IMR-90 (cell line): ENCODE measurements at regions not wholly inside any gene's neighbourhood (a gene's known extent, or its start where the extent isn't known, plus 50 kb on each side); places are given as distances from the start of the nearest gene placed in this dataset.

ENCODE experiments used
- ATAC-seq: fragments of 200-7000 bp; cut with Tn5 transposase; 2 replicates; pipeline ENCODE4 v1.9.1; 2020; ENCODE audit warnings: low read depth, mild to moderate bottlenecking, moderate library complexity
- BruUV-seq: library from RNA; stranded (reverse); fragments of 400-500 nt; replicated peaks from 2 replicates; lab custom pipeline; 2021; lab: Mats Ljungman, UMichigan
- CTCF ChIA-PET: fragments of 300-600 bp; formaldehyde crosslinking; extraction: SDS; loops from one replicate; lab custom pipeline; 2021; ENCODE audit warnings: antibody characterized with exemption; lab: Yijun Ruan, JAX
- POLR2A ChIA-PET: fragments of 300-600 bp; sonication (Branson Sonifier 250); formaldehyde crosslinking; loops from one replicate; lab custom pipeline; 2022; ENCODE audit warnings: antibody characterized with exemption; ENCODE audit not compliant: unreplicated experiment; lab: Charles Lee
- DNase-seq: peaks from one replicate; pipeline ENCODE4 v3.0.0; 2013
- H2AFZ ChIP-seq: replicated peaks from 2 replicates; pipeline ENCODE3; 2013; ENCODE audit warnings: low read length, mild to moderate bottlenecking; ENCODE audit not compliant: poor library complexity
- H2AK5ac ChIP-seq: 2 replicates; pipeline ENCODE4 v1.6.1; 2013; ENCODE audit warnings: low read depth, low read length, inconsistent platforms
- H2AK9ac ChIP-seq: replicated peaks from 2 replicates; pipeline ENCODE3; 2013; ENCODE audit warnings: mild to moderate bottlenecking, low read depth, low read length, moderate library complexity; ENCODE audit not compliant: poor library complexity
- H2BK120ac ChIP-seq: 2 replicates; pipeline ENCODE4 v1.6.1; 2013; ENCODE audit warnings: low read depth, low read length, inconsistent platforms
- H2BK15ac ChIP-seq: 3 replicates; pipeline ENCODE4 v1.6.1; 2013; ENCODE audit warnings: low read depth, low read length, inconsistent platforms
- H2BK20ac ChIP-seq: 2 replicates; pipeline ENCODE4 v1.6.1; 2013; ENCODE audit warnings: low read depth, mild to moderate bottlenecking, inconsistent platforms, low read length, moderate library complexity
- H2BK5ac ChIP-seq: 2 replicates; pipeline ENCODE4 v1.6.1; 2013; ENCODE audit warnings: mild to moderate bottlenecking, low read depth, low read length, inconsistent platforms; ENCODE audit not compliant: poor library complexity, severe bottlenecking
- H3K14ac ChIP-seq: replicated peaks from 2 replicates; pipeline ENCODE4 v1.6.1; 2013; ENCODE audit warnings: low read depth, low read length, inconsistent platforms
- H3K18ac ChIP-seq: 2 replicates; pipeline ENCODE4 v1.6.1; 2013; ENCODE audit warnings: low read depth, low read length, control low read depth
- H3K23ac ChIP-seq: 2 replicates; pipeline ENCODE4 v1.6.1; 2013; ENCODE audit warnings: low read depth, low read length, inconsistent platforms
- H3K27ac ChIP-seq: 2 replicates; pipeline ENCODE4 v1.5.1; 2013; ENCODE audit warnings: mild to moderate bottlenecking, control low read depth, low read length; ENCODE audit not compliant: insufficient read depth
- H3K27me3 ChIP-seq: 2 replicates; pipeline ENCODE4 v1.6.1; 2013; ENCODE audit warnings: low read length; ENCODE audit not compliant: control insufficient read depth, insufficient read depth
- H3K36me3 ChIP-seq: 2 replicates; pipeline ENCODE4 v1.6.1; 2013; ENCODE audit warnings: low read length, mixed read lengths; ENCODE audit not compliant: control insufficient read depth, insufficient read depth
- H3K4ac ChIP-seq: 2 replicates; pipeline ENCODE4 v1.6.1; 2013; ENCODE audit warnings: low read depth, low read length, inconsistent platforms
- H3K4me1 ChIP-seq: 2 replicates; pipeline ENCODE4 v1.6.1; 2013; ENCODE audit warnings: low read length, mixed read lengths; ENCODE audit not compliant: control insufficient read depth, insufficient read depth
- H3K4me2 ChIP-seq: 2 replicates; pipeline ENCODE4 v1.6.1; 2013; ENCODE audit warnings: low read depth, mild to moderate bottlenecking, control low read depth, low read length, moderate library complexity
- H3K4me3 ChIP-seq: 2 replicates; pipeline ENCODE4 v1.5.1; 2013; ENCODE audit warnings: low read depth, mild to moderate bottlenecking, control low read depth, low read length, moderate library complexity; ENCODE audit not compliant: insufficient read depth
- H3K56ac ChIP-seq: 2 replicates; pipeline ENCODE4 v1.6.1; 2013; ENCODE audit warnings: low read length, inconsistent platforms; ENCODE audit not compliant: insufficient read depth; ENCODE audit errors: extremely low read depth
- H3K79me1 ChIP-seq, 2 experiments: 2 replicates each; pipeline ENCODE4 v1.6.1; 2013; ENCODE audit warnings: low read length in 2 of 2, inconsistent platforms in 1 of 2, low read depth in 1 of 2
- H3K9ac ChIP-seq: 2 replicates; pipeline ENCODE4 v1.6.1; 2013; ENCODE audit warnings: low read depth, low read length, control low read depth
- H3K9me1 ChIP-seq: 2 replicates; pipeline ENCODE4 v1.6.1; 2013; ENCODE audit warnings: low read length, inconsistent platforms; ENCODE audit not compliant: insufficient read depth
- H3K9me3 ChIP-seq: 2 replicates; pipeline ENCODE4 v1.6.1; 2013; ENCODE audit warnings: low read length; ENCODE audit not compliant: control insufficient read depth, insufficient read depth
- H4K20me1 ChIP-seq: 2 replicates; pipeline ENCODE4 v1.6.1; 2013; ENCODE audit warnings: low read length, inconsistent platforms; ENCODE audit not compliant: insufficient read depth
- H4K5ac ChIP-seq: 2 replicates; pipeline ENCODE4 v1.6.1; 2013; ENCODE audit warnings: mild to moderate bottlenecking, low read depth, low read length, control low read depth
- H4K8ac ChIP-seq, 2 experiments: 2 replicates each; pipeline ENCODE4 v1.6.1; 2013; ENCODE audit warnings: low read depth in 2 of 2, low read length in 2 of 2, control low read depth in 1 of 2, inconsistent platforms in 1 of 2
- H4K91ac ChIP-seq: 2 replicates; pipeline ENCODE4 v1.6.1; 2013; ENCODE audit warnings: low read depth, low read length, inconsistent platforms; ENCODE audit not compliant: insufficient read depth
- BHLHE40 ChIP-seq: fragments of 150-350 bp; IDR thresholded peaks from 2 replicates; pipeline ENCODE4 v1.6.1; 2016; ENCODE audit warnings: mild to moderate bottlenecking, low read depth, low read length
- CEBPB ChIP-seq: IDR thresholded peaks from 2 replicates; pipeline ENCODE4 v1.6.1; 2012; ENCODE audit warnings: low read depth, low read length, improper control_type of control experiment
- CHD1 ChIP-seq: IDR thresholded peaks from 2 replicates; pipeline ENCODE4 v1.6.1; 2012; ENCODE audit warnings: low read depth, low read length, improper control_type of control experiment
- FOS ChIP-seq: fragments of 150-350 bp; IDR thresholded peaks from 2 replicates; pipeline ENCODE4 v1.6.1; 2016; ENCODE audit warnings: low read depth, low read length
- MAZ ChIP-seq: IDR thresholded peaks from 2 replicates; pipeline ENCODE4 v1.6.1; 2012; ENCODE audit warnings: low read depth, mild to moderate bottlenecking, low read length, improper control_type of control experiment, moderate library complexity, borderline replicate concordance
- MXI1 ChIP-seq: IDR thresholded peaks from 2 replicates; pipeline ENCODE4 v1.6.1; 2012; ENCODE audit warnings: low read depth, mild to moderate bottlenecking, low read length, moderate library complexity, borderline replicate concordance
- POLR2A ChIP-seq: IDR thresholded peaks from 2 replicates; pipeline ENCODE4 v1.6.1; 2012; ENCODE audit warnings: mild to moderate bottlenecking, low read depth, low read length
- RAD21 ChIP-seq: IDR thresholded peaks from 2 replicates; pipeline ENCODE4 v1.6.1; 2012; ENCODE audit warnings: low read length, improper control_type of control experiment
- RCOR1 ChIP-seq: IDR thresholded peaks from 2 replicates; pipeline ENCODE4 v1.6.1; 2012; ENCODE audit warnings: mild to moderate bottlenecking, low read length, improper control_type of control experiment; ENCODE audit not compliant: insufficient replicate concordance
- SMC3 ChIP-seq: fragments of 150-350 bp; IDR thresholded peaks from 2 replicates; pipeline ENCODE4 v1.6.1; 2016; ENCODE audit warnings: low read depth, mild to moderate bottlenecking, antibody characterized with exemption, low read length, moderate library complexity
- WGBS, 2 experiments: methylation state at CpG; one replicate each; pipeline versions ENCODE4 v1.1.5 to v1.1.7; 2013; ENCODE audit warnings: missing lambda C conversion rate in 2 of 2; ENCODE audit not compliant: insufficient read length in 1 of 2; ENCODE audit errors: extremely low coverage in 2 of 2; 5-methylcytosine and 5-hydroxymethylcytosine counted together
- dilution Hi-C: fragments of 300-500 bp; cut with HindIII; formaldehyde crosslinking; loops from one replicate; pipeline ENCODE4 v1.14.3; 2018; ENCODE audit warnings: low sequenced_read_pairs; ENCODE audit not compliant: unreplicated experiment
- in situ Hi-C: fragments of 300-500 bp; cut with MboI; formaldehyde crosslinking; loops from 3 replicates; pipeline ENCODE4 v1.14.3; 2019; ENCODE audit warnings: low sequenced_read_pairs, inconsistent platforms, mixed read lengths
- intact Hi-C: fragments of 100-400 bp; cut with micrococcal nuclease; formaldehyde crosslinking; loops from 2 replicates; pipeline ENCODE4 v1.10.0; 2022
- TF ChIP-seq, protein P1 (sequence below): fragments of 150-350 bp; IDR thresholded peaks from 2 replicates; pipeline ENCODE4 v1.6.1; 2017; ENCODE audit warnings: mild to moderate bottlenecking, antibody characterized with exemption, low read length, low read depth
- TF ChIP-seq, protein P2 (sequence below): fragments of 150-350 bp; IDR thresholded peaks from 2 replicates; pipeline ENCODE4 v1.6.1; 2016; ENCODE audit warnings: low read depth, mild to moderate bottlenecking, low read length, moderate library complexity, borderline replicate concordance
- TF ChIP-seq, protein P3 (sequence below): conservative IDR thresholded peaks from 2 replicates; pipeline ENCODE4 v1.5.1; 2012; ENCODE audit warnings: mild to moderate bottlenecking, low read depth, low read length, improper control_type of control experiment

DNA sequence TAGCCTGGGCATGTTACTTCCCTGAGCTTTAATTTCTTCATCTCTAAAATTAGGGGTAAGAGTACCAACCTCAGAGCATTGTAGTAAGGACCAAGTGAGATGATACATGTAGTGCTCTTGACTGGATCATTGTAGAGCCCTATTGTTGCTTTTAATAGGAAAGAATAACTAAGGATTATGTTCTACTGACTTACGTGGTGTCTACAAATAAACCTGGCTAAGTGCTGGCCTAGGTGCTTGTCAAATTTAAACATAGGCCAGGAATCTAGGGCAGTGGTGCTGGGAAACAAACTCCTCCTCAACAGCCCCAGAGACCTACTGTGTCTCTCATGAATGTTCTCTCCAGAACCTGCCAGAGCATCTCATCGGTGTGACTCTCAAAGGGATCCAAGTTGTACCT is 69.4 kb downstream of the ABCC12 start:
- Histone ChIP-seq H2BK15ac (no peak overlapping the region), H3K79me1 (no peaks in the 10 kb centered on the region), H3K9ac (no peak overlapping the region), H3K27me3 (peaks cover 5% of the 10 kb centered on the region), H2BK20ac (no peak overlapping the region), H3K27ac (no peak overlapping the region), H3K9me3 (no peaks in the 10 kb centered on the region), H4K20me1 (no peaks in the 10 kb centered on the region), H3K4me2 (no peak overlapping the region), H3K18ac (no peak overlapping the region), H4K5ac (no peak overlapping the region), H3K56ac (no peak overlapping the region), H3K9me1 (peaks cover 8% of the 10 kb centered on the region), H2AK9ac (no peak overlapping the region), H3K36me3 (no peaks in the 10 kb centered on the region), H3K4me1 (peaks cover 8% of the 10 kb centered on the region), H3K14ac (no peak overlapping the region), H3K4me3 (no peak overlapping the region), H2BK5ac (no peak overlapping the region), H3K4ac (no peak overlapping the region), H2BK120ac (no peak overlapping the region), H2AK5ac (no peak overlapping the region), H2AFZ (no peak overlapping the region), H3K23ac (no peak overlapping the region), H4K8ac (no peak overlapping the region), H4K91ac (no peak overlapping the region)
- dilution Hi-C loops (no loop called here), in situ Hi-C loops (no loop called here), intact Hi-C loops (no loop called here)
- POLR2A ChIA-PET = no interaction called here
- WGBS, 2 experiments = no CpG with 5 or more reads among the region's 2 CpGs
- no TSS peak for BruUV-seq
- no peak for DNase-seq
- no peak for ATAC-seq
- CTCF ChIA-PET = no interaction called here
- TF ChIP-seq MXI1 (no peak), MAZ (no peak), CHD1 (no peak), RAD21 (no peak), POLR2A (no peak), CEBPB (no peak), BHLHE40 (no peak), FOS (no peak), RCOR1 (no peak), SMC3 (no peak)
- TF ChIP-seq, protein P1, sequence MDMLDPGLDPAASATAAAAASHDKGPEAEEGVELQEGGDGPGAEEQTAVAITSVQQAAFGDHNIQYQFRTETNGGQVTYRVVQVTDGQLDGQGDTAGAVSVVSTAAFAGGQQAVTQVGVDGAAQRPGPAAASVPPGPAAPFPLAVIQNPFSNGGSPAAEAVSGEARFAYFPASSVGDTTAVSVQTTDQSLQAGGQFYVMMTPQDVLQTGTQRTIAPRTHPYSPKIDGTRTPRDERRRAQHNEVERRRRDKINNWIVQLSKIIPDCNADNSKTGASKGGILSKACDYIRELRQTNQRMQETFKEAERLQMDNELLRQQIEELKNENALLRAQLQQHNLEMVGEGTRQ = no peak
- TF ChIP-seq, protein P2, sequence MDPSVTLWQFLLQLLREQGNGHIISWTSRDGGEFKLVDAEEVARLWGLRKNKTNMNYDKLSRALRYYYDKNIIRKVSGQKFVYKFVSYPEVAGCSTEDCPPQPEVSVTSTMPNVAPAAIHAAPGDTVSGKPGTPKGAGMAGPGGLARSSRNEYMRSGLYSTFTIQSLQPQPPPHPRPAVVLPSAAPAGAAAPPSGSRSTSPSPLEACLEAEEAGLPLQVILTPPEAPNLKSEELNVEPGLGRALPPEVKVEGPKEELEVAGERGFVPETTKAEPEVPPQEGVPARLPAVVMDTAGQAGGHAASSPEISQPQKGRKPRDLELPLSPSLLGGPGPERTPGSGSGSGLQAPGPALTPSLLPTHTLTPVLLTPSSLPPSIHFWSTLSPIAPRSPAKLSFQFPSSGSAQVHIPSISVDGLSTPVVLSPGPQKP = no peak
- TF ChIP-seq, protein P3, sequence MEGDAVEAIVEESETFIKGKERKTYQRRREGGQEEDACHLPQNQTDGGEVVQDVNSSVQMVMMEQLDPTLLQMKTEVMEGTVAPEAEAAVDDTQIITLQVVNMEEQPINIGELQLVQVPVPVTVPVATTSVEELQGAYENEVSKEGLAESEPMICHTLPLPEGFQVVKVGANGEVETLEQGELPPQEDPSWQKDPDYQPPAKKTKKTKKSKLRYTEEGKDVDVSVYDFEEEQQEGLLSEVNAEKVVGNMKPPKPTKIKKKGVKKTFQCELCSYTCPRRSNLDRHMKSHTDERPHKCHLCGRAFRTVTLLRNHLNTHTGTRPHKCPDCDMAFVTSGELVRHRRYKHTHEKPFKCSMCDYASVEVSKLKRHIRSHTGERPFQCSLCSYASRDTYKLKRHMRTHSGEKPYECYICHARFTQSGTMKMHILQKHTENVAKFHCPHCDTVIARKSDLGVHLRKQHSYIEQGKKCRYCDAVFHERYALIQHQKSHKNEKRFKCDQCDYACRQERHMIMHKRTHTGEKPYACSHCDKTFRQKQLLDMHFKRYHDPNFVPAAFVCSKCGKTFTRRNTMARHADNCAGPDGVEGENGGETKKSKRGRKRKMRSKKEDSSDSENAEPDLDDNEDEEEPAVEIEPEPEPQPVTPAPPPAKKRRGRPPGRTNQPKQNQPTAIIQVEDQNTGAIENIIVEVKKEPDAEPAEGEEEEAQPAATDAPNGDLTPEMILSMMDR = no peak
